Mucosa of descending colon (tissue), 3 donors: ENCODE measurements at regions not wholly inside any gene's neighbourhood (a gene's known extent, or its start where the extent isn't known, plus 50 kb on each side); places are given as distances from the start of the nearest gene placed in this dataset.

Experiments
- ATAC-seq: fragments of 200-7000 bp; cut with Tn5 transposase; one replicate; pipeline ENCODE4 v1.9.1; 2020; ENCODE audit warnings: mild to moderate bottlenecking, moderate library complexity
- DNase-seq, 3 donors: peaks; one replicate each; pipeline ENCODE4 v3.0.0-alpha.2; 2020
- H3K36me3 ChIP-seq: fragments of 200-600 bp; one replicate; pipeline ENCODE4 v1.8.0; 2021; ENCODE audit warnings: low read depth, mild to moderate bottlenecking
- H3K4me1 ChIP-seq: fragments of 200-600 bp; one replicate; pipeline ENCODE4 v1.8.0; 2021; ENCODE audit warnings: low read depth, mild to moderate bottlenecking
- H3K4me3 ChIP-seq: fragments of 200-600 bp; one replicate; pipeline ENCODE4 v1.8.0; 2021; ENCODE audit warnings: mild to moderate bottlenecking
- H3K9me3 ChIP-seq: fragments of 200-600 bp; one replicate; pipeline ENCODE4 v1.8.0; 2021; ENCODE audit warnings: mild to moderate bottlenecking
- intact Hi-C, 2 donors: fragments of 100-400 bp; cut with DNase I in 1 of 2; cut with micrococcal nuclease in 1 of 2; formaldehyde crosslinking; loops; one replicate each; pipeline versions ENCODE4 v1.11.0 to v1.11.1; 2022; cut with DNase I, micrococcal nuclease
- TF ChIP-seq, protein P1 (sequence below): fragments of 200-600 bp; IDR thresholded peaks from one replicate; pipeline ENCODE4 v1.8.0; 2022; ENCODE audit warnings: antibody characterized with exemption, mild to moderate bottlenecking
- donor health status: DM: no; HTN: no; CAD: no; lungs with moderate emphysema.
- donor health status: DM: no; HTN: no; CAD: no.
- donor health status: DM: no; HTN: yes; CAD: no.

DNA sequence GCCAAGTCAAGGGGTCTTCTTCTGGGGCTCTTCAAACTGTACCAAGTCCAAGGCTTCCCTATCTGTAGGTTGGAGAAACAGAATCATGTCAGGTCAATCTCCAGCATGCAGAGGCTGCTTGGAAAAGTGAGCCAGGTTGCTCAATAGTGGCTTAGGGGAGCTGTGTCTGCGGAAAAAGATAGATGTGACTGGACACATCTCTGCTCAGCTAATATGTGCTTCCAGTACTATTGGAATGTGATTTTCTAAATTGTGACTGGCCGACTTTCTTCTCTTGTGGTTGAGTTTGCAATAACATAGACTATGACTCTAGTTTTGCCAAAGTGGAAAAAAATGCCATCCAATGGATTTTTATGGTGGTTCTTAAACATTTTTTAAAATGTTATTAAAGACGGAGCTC, 136.7 kb downstream of the BOD1 start:
- Histone ChIP-seq H3K9me3 (no peaks in the 10 kb centered on the region), H3K4me1 (no peaks in the 10 kb centered on the region), H3K36me3 (no peaks in the 10 kb centered on the region), H3K4me3 (no peak overlapping the region)
- ATAC-seq (no peak), DNase-seq (no peak)
- TF ChIP-seq, protein P1, sequence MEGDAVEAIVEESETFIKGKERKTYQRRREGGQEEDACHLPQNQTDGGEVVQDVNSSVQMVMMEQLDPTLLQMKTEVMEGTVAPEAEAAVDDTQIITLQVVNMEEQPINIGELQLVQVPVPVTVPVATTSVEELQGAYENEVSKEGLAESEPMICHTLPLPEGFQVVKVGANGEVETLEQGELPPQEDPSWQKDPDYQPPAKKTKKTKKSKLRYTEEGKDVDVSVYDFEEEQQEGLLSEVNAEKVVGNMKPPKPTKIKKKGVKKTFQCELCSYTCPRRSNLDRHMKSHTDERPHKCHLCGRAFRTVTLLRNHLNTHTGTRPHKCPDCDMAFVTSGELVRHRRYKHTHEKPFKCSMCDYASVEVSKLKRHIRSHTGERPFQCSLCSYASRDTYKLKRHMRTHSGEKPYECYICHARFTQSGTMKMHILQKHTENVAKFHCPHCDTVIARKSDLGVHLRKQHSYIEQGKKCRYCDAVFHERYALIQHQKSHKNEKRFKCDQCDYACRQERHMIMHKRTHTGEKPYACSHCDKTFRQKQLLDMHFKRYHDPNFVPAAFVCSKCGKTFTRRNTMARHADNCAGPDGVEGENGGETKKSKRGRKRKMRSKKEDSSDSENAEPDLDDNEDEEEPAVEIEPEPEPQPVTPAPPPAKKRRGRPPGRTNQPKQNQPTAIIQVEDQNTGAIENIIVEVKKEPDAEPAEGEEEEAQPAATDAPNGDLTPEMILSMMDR, result no peak
- intact Hi-C loops, result no loop called here

DNA sequence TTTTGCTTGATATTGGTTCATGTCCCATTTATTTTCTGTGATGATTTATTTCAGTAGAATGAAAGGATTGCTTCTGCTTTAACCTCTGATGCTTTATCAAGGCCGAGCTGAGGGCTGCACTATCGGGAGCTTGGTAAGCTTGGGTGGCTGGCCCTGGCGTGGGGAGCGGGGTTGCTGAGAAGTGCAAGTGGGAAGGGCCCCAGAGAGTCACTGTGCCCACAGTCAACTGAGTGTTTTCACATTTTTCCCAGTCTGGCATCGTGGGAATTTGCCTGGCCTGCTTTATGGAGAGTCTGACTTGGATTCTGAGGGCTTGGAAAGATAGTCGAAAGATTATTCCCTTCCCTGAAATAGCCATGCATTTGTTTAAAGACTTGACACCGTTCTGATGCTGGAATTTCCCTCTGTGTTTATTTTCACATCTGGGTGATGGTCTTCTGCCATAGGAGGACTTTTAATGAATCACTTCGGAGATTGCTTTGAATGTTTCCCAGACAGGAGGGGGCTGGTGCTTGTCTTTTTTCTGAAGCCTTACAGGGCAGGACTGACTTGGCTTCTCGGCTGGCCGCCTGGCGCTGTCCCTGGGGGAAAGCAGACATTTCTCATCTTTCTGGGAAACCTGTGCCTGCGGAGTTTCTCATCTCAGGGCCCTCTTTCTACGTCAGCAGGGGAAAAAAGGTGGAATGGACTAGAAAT, 139.0 kb downstream of the BOD1 start:
- Histone ChIP-seq H3K36me3 (no peaks in the 10 kb centered on the region), H3K4me3 (no peak overlapping the region), H3K4me1 (no peaks in the 10 kb centered on the region), H3K9me3 (no peaks in the 10 kb centered on the region)
- DNase-seq (no peak), ATAC-seq (no peak)
- TF ChIP-seq, protein P1, result no peak
- intact Hi-C loops, result no loop called here

DNA sequence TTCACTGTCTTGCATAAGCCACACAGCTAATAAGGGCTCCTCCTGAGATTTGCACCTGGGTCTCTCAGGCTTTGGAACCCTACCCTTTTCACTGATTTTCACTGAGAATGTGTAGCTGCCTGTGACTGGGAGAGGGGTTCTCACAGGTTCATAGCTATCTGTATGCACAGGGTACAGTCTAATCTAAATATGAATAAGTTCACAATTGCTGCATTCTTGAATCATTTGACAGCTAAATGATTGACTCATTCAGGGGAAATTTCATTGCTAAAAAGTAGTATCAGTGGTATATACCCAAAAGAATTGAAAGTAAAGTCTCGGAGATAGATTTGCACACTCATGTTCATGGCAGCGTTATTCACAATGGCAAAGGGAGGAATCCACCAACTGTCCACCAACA, 140.7 kb downstream of the BOD1 start:
- DNase-seq (no peak), ATAC-seq (no peak)
- TF ChIP-seq, protein P1, result no peak
- Histone ChIP-seq H3K9me3 (no peaks in the 10 kb centered on the region), H3K4me1 (no peaks in the 10 kb centered on the region), H3K36me3 (no peaks in the 10 kb centered on the region), H3K4me3 (no peak overlapping the region)
- intact Hi-C loops, result no loop called here

DNA sequence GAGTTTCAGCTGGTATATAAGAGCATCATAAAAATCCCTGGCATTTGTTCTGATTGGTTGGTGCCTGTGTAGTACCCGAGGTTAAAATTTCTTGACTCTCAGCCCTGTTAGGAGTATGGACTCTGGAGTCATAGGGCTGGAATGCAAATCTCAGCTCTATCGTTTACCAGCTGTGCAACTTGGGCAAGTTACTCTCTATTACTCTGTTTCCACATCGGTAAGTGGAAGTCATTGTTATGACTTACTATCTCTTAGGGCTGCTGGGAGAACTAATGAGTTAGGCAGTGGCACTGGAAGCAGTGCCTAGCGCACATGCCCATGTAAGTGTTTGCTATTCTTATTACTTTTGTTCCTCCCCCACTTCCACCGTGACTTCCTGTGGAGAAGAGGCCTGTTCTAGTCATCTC, 141.6 kb downstream of the BOD1 start:
- intact Hi-C loops, result no loop called here
- no peak overlapping the region for H3K4me3 ChIP-seq
- no peaks in the 10 kb centered on the region for H3K9me3 ChIP-seq
- TF ChIP-seq, protein P1, result no peak
- ATAC-seq (no peak), DNase-seq (no peak)
- no peaks in the 10 kb centered on the region for H3K4me1 ChIP-seq
- H3K36me3 ChIP-seq, result no peaks in the 10 kb centered on the region

DNA sequence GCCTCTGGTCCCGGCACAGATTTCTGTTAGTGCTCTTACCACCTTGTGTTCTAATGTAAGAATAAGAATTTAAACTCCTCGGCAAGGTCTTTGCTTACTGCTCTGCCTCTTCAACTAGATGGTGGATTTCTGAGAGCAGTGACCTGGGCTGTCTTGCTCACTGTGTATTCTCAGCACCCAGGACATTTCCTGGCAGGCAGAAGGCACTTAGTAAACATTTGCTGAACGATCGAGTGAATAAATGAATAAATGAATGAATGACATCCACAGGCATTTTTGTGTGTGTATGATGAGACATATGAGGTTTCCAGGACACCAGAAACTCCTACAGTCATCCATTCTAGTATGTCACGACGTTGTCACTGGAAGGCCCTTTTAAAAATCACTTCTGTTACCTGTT, 143.2 kb downstream of the BOD1 start:
- no peak overlapping the region for H3K4me3 ChIP-seq
- no peaks in the 10 kb centered on the region for H3K36me3 ChIP-seq
- DNase-seq, result no peak
- TF ChIP-seq, protein P1, result no peak
- intact Hi-C loops, result no loop called here
- H3K9me3 ChIP-seq, result no peaks in the 10 kb centered on the region
- ATAC-seq, result no peak
- H3K4me1 ChIP-seq, result no peaks in the 10 kb centered on the region
